ENCODE measurements at regions not wholly inside any gene's neighbourhood (a gene's known extent, or its start where the extent isn't known, plus 50 kb on each side); places are given as distances from the start of the nearest gene placed in this dataset.
"Not testable (repeated sequence)": the region's sequence is repeated elsewhere in the genome, so short reads cannot be mapped to it uniquely, and the experiment has no call there.

DNA sequence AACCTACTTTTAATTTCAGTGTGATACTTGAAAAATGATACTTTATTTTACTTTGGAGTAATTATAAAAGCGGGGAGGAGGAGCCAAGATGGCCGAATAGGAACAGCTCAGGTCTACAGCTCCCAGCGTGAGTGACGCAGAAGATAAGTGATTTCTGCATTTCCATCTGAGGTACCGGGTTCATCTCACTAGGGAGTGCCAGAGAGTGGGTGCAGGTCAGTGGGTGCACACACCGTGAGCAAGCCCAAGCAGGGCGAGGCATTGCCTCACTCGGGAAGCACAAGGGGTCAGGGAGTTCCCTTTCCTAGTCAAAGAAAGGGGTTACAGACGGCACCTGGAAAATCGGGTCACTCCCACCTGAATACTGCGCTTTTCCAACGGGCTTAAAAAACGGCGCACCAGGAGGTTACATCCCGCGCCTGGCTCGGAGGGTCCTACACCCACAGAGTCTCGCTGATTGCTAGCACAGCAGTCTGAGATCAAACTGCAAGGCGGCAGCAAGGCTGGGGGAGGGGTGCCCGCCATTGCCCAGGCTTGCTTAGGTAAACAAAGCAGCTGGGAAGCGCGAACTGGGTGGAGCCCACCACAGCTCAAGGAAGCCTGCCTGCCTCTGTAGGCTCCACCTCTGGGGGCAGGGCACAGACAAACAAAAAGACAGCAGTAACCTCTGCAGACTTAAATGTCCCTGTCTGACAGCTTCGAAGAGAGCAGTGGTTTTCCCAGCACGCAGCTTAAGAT is 640.3 kb downstream of the EPHA3 start:
- TF ChIP-seq, protein P1, sequence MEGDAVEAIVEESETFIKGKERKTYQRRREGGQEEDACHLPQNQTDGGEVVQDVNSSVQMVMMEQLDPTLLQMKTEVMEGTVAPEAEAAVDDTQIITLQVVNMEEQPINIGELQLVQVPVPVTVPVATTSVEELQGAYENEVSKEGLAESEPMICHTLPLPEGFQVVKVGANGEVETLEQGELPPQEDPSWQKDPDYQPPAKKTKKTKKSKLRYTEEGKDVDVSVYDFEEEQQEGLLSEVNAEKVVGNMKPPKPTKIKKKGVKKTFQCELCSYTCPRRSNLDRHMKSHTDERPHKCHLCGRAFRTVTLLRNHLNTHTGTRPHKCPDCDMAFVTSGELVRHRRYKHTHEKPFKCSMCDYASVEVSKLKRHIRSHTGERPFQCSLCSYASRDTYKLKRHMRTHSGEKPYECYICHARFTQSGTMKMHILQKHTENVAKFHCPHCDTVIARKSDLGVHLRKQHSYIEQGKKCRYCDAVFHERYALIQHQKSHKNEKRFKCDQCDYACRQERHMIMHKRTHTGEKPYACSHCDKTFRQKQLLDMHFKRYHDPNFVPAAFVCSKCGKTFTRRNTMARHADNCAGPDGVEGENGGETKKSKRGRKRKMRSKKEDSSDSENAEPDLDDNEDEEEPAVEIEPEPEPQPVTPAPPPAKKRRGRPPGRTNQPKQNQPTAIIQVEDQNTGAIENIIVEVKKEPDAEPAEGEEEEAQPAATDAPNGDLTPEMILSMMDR (IDR thresholded peaks at IDR 0.05): not testable (repeated sequence)
- not testable (repeated sequence) for TF ChIP-seq POLR2A (IDR thresholded peaks at IDR 0.05)
